Vagina (tissue), 2 donors: ENCODE measurements at regions not wholly inside any gene's neighbourhood (a gene's known extent, or its start where the extent isn't known, plus 50 kb on each side); places are given as distances from the start of the nearest gene placed in this dataset.

Experiments used
- POLR2A ChIP-seq, 2 donors: fragments of 450-650 bp; IDR thresholded peaks; one replicate each; pipeline ENCODE4 v1.6.1; 2017; ENCODE audit warnings: antibody characterized with exemption in 2 of 2, mild to moderate bottlenecking in 2 of 2, moderate library complexity in 2 of 2
- POLR2AphosphoS5 ChIP-seq, 2 donors: sonication (generic); formaldehyde crosslinking; IDR thresholded peaks; one replicate each; pipeline ENCODE4 v1.9.0; 2017; ENCODE audit warnings: antibody characterized with exemption in 2 of 2, mild to moderate bottlenecking in 2 of 2, low read depth in 1 of 2; ENCODE audit not compliant: insufficient read depth in 1 of 2
- TF ChIP-seq, protein P1 (sequence below), 3 experiments: fragments of 450-650 bp in 2 of 3; fragments of 200-600 bp in 1 of 3; sonication (generic) in 1 of 3; IDR thresholded peaks; one replicate each; pipeline ENCODE4 v1.5.1; 2017 to 2019; ENCODE audit warnings: antibody characterized with exemption in 3 of 3, mild to moderate bottlenecking in 2 of 3, moderate library complexity in 2 of 3

DNA sequence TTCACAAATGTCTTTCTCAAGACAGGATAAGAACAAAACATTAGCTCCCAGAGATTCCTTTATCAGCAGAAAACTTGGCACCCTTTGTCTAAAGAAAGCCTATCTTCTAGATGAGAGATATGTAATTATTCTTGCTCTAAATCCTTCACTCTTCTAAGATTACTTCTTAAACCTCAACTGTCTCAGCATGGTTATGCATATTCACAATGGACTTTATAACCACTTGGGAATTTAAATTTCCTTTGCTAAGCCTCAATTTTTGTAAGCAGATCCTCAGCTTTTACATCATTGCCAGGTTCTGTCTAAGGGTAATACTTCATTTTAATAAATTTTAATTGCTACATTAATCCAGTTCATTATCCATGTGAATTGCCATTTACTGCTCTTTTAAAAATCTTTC lies 433.6 kb upstream of the DDI1 start:
- TF ChIP-seq, protein P1, sequence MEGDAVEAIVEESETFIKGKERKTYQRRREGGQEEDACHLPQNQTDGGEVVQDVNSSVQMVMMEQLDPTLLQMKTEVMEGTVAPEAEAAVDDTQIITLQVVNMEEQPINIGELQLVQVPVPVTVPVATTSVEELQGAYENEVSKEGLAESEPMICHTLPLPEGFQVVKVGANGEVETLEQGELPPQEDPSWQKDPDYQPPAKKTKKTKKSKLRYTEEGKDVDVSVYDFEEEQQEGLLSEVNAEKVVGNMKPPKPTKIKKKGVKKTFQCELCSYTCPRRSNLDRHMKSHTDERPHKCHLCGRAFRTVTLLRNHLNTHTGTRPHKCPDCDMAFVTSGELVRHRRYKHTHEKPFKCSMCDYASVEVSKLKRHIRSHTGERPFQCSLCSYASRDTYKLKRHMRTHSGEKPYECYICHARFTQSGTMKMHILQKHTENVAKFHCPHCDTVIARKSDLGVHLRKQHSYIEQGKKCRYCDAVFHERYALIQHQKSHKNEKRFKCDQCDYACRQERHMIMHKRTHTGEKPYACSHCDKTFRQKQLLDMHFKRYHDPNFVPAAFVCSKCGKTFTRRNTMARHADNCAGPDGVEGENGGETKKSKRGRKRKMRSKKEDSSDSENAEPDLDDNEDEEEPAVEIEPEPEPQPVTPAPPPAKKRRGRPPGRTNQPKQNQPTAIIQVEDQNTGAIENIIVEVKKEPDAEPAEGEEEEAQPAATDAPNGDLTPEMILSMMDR (IDR thresholded peaks at IDR 0.05), result no peak
- TF ChIP-seq POLR2AphosphoS5 (IDR thresholded peaks at IDR 0.05; ENCODE audit: insufficient read depth in 1 of 2, low read depth in 1 of 2) (no peak), POLR2A (IDR thresholded peaks at IDR 0.05) (no peak)
